GM12878 (cell line): ENCODE measurements at regions not wholly inside any gene's neighbourhood (a gene's known extent, or its start where the extent isn't known, plus 50 kb on each side); places are given as distances from the start of the nearest gene placed in this dataset.

Experiments
- ATAC-seq: fragments of 200-7000 bp; cut with Tn5 transposase; 3 replicates; pipeline ENCODE4 v1.9.1; 2020; ENCODE audit warnings: mild to moderate bottlenecking, moderate library complexity
- BruUV-seq: library from RNA; stranded (reverse); fragments of 400-500 nt; replicated peaks from 2 replicates; lab custom pipeline; 2021; lab: Mats Ljungman, UMichigan
- CTCF ChIA-PET: fragments of 300-600 bp; sonication (Branson Sonifier 250); formaldehyde crosslinking; extraction: SDS; loops from one replicate; lab custom pipeline; 2021; ENCODE audit warnings: inconsistent platforms; lab: Yijun Ruan, JAX
- POLR2A ChIA-PET: fragments of 350-600 bp; formaldehyde crosslinking; extraction: SDS; loops from one replicate; lab custom pipeline; 2021; ENCODE audit warnings: inconsistent platforms; lab: Charles Lee
- RAD21 ChIA-PET: fragments of 300-600 bp; sonication (Branson Sonifier 250); formaldehyde crosslinking; loops from one replicate; lab custom pipeline; 2023; ENCODE audit warnings: antibody characterized with exemption; ENCODE audit not compliant: unreplicated experiment; lab: Charles Lee
- SMC1A ChIA-PET: fragments of 300-600 bp; sonication (Branson Sonifier 250); formaldehyde crosslinking; loops from one replicate; lab custom pipeline; 2023; ENCODE audit not compliant: unreplicated experiment, uncharacterized antibody; lab: Charles Lee
- DNase-seq: peaks from one replicate; pipeline ENCODE4 v3.0.0-alpha.2; 2011; ENCODE audit warnings: low read depth, low spot score
- FAIRE-seq: peaks from 3 replicates; lab custom pipeline; 2011; peaks lifted over from hg19 to GRCh38; lab: Jason Lieb, UNC
- H2AFZ ChIP-seq: 2 replicates; pipeline ENCODE4 v1.6.0; 2011; ENCODE audit warnings: low read depth, low read length, control low read depth; ENCODE audit not compliant: control insufficient read depth
- H3K27ac ChIP-seq: 2 replicates; pipeline ENCODE4 v1.5.1; 2011; ENCODE audit warnings: control low read depth; ENCODE audit not compliant: control insufficient read depth, insufficient read depth
- H3K27me3 ChIP-seq, 2 experiments: replicated peaks in 1 of 2; 2 replicates each; pipeline versions ENCODE4 v1.6.0 to v1.6.1; 2011; ENCODE audit warnings: low read length in 1 of 2; ENCODE audit not compliant: control insufficient read depth in 2 of 2, insufficient read depth in 2 of 2
- H3K36me3 ChIP-seq, 2 experiments: 2 replicates each; pipeline ENCODE4 v1.5.1; 2011; ENCODE audit warnings: low read length in 1 of 2; ENCODE audit not compliant: control insufficient read depth in 2 of 2, insufficient read depth in 2 of 2
- H3K4me1 ChIP-seq: 2 replicates; pipeline ENCODE4 v1.6.1; 2011; ENCODE audit warnings: mild to moderate bottlenecking, low read length, moderate library complexity, mixed read lengths; ENCODE audit not compliant: control insufficient read depth, insufficient read depth
- H3K4me2 ChIP-seq: 2 replicates; pipeline ENCODE4 v1.6.0; 2011; ENCODE audit warnings: control low read depth; ENCODE audit not compliant: control insufficient read depth, insufficient read depth
- H3K4me3 ChIP-seq: fragments of 200-600 bp; sonication (generic); 2 replicates; pipeline ENCODE4 v1.5.1; 2016
- H3K79me2 ChIP-seq: 2 replicates; pipeline ENCODE4 v1.6.0; 2011; ENCODE audit warnings: low read length; ENCODE audit not compliant: control insufficient read depth, insufficient read depth
- H3K9ac ChIP-seq: 2 replicates; pipeline ENCODE4 v1.8.0; 2011; ENCODE audit warnings: low read length, control low read depth, mixed read lengths; ENCODE audit not compliant: control insufficient read depth, insufficient read depth
- H3K9me3 ChIP-seq: replicated peaks from 3 replicates; pipeline ENCODE4 v1.5.1; 2011; ENCODE audit warnings: mild to moderate bottlenecking, low read length; ENCODE audit not compliant: control insufficient read depth, insufficient read depth
- H4K20me1 ChIP-seq: 2 replicates; pipeline ENCODE4 v1.6.0; 2011; ENCODE audit not compliant: control insufficient read depth, insufficient read depth
- E2F8 ChIP-seq: fragments of 450-650 bp; IDR thresholded peaks from 2 replicates; pipeline ENCODE4 v1.6.1; 2018; ENCODE audit warnings: mild to moderate bottlenecking, low read depth, moderate library complexity; ENCODE audit not compliant: partially characterized antibody
- NFYA ChIP-seq: IDR thresholded peaks from 2 replicates; pipeline ENCODE4 v1.6.1; 2011; ENCODE audit warnings: low read depth, mild to moderate bottlenecking, low read length, improper control_type of control experiment, borderline replicate concordance
- WGBS: methylation state at CpG from one replicate; pipeline ENCODE4 v1.1.6; 2016; ENCODE audit warnings: low lambda C conversion rate; ENCODE audit not compliant: insufficient replicate concordance, insufficient coverage; ENCODE audit errors: missing lambda C conversion rate; 5-methylcytosine and 5-hydroxymethylcytosine counted together
- in situ Hi-C: fragments of 300-500 bp; cut with MboI; formaldehyde crosslinking; loops from 9 replicates; pipeline ENCODE4 v1.14.3; 2018; ENCODE audit warnings: mixed read lengths
- intact Hi-C: fragments of 100-400 bp; cut with micrococcal nuclease; formaldehyde crosslinking; loops from one replicate; pipeline ENCODE4 v1.14.2; 2022; ENCODE audit not compliant: unreplicated experiment

DNA sequence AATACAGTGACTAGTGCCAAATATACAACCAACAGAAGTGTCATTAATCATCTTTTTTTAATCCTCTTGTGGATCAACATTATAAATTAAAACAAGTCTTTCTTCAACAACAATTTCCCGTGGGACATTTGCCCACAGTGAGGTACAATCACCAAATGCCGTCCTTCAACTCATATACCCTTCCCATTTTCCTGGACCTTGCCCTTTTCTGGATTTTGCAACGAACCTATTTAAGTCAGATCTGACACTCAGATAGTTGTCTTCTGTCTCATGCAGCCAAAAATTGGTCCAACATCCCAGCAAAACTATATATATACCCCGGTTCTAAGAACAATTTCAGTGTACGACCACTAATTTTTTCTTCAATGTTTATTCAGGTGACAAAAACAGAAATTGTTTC, 324.0 kb downstream of the DSEL start:
- no peak for DNase-seq

More for the DNA sequence above, 324.0 kb downstream of the DSEL start:
- Histone ChIP-seq H3K27ac (no peak overlapping the region), H3K4me3 (no peak overlapping the region), H3K9ac (no peak overlapping the region), H3K36me3 (no peaks in the 10 kb centered on the region), H3K79me2 (no peaks in the 10 kb centered on the region), H3K9me3 (no peaks in the 10 kb centered on the region), H2AFZ (no peak overlapping the region), H3K4me2 (no peak overlapping the region), H3K27me3 (no peaks in the 10 kb centered on the region), H4K20me1 (no peaks in the 10 kb centered on the region), H3K4me1 (no peaks in the 10 kb centered on the region)
- intact Hi-C loops (no loop called here), in situ Hi-C loops (no loop called here)
- no TSS peak for BruUV-seq
- ChIA-PET RAD21 (no interaction called here), SMC1A (interaction anchor here (1.4 kb wide), 1 partner anchor 88 kb away, joined by 3 read pairs; no protein-coding TSS in a partner anchor), POLR2A (no interaction called here), CTCF (no interaction called here)
- WGBS: 5% methylated on average over 5 of the region's 5 CpGs
- no peak for ATAC-seq
- TF ChIP-seq E2F8: no peak
- TF ChIP-seq NFYA: no peak
- FAIRE-seq: no peak
